Fibroblast of lung (primary cell): ENCODE measurements at regions not wholly inside any gene's neighbourhood (a gene's known extent, or its start where the extent isn't known, plus 50 kb on each side); places are given as distances from the start of the nearest gene placed in this dataset.

Experiments
- CTCF ChIP-seq, 2 donors: IDR thresholded peaks in 1 of 2; conservative IDR thresholded peaks in 1 of 2; 1 replicate in 1 of 2; 2 replicates in 1 of 2; pipeline ENCODE4 v1.5.1; 2011 to 2012; ENCODE audit warnings: low read length in 2 of 2, control low read depth in 1 of 2, inconsistent platforms in 1 of 2, low read depth in 1 of 2, mild to moderate bottlenecking in 1 of 2
- EZH2 ChIP-seq: IDR thresholded peaks from 2 replicates; pipeline ENCODE4 v1.5.1; 2012; ENCODE audit warnings: low read length, control low read depth, mild to moderate bottlenecking; ENCODE audit errors: missing control alignments

DNA sequence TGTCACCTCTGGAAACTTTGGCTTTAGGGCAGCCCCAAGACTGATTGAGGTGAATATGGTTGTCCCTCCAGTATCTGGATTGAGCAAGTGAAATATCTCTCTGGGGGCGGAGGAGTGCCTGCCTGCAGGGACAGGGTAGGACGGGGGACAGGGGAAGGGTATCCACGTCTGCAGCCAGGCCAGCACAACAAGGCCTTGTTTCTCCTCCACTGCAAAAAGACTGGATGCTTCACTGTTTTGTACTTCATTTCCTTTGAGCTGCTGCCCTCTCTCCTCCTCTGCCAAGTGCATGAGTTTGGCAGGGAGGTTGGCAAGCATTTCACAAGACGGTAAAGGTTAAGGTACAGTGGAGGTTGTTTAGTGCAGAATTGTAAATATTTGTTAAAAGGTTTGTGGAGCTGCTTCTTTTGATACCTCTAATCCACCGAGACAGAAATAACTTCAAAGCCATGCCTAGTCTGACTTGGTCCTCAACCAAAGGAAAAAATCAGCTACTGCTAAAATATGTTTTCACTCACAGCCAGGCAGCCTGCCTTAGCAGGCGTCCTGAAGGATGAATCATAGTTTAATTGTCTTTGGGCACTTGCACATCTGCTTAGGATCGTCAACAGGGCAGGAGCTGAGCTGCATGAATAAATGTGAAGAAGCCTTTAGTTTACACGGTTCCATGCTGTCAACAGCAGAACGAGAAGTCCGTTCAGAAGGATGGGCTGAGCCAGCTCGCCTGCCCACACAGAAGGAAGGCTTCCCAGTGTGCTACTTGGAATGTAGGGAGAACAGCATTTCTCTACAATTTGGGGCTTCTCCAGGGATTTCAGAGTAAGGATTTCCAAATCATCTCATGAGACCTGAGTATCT lies 269.7 kb downstream of the TTC6 start:
- no peak for TF ChIP-seq CTCF (conservative IDR thresholded peaks at IDR 0.05 in 1 of 2, IDR thresholded peaks at IDR 0.05 in 1 of 2; ENCODE audit: low read depth in 1 of 2, low read length in 2 of 2)
- no peak for TF ChIP-seq EZH2
